ENCODE measurements at regions not wholly inside any gene's neighbourhood (a gene's known extent, or its start where the extent isn't known, plus 50 kb on each side); places are given as distances from the start of the nearest gene placed in this dataset.

GRCh38 chr9:134495881-134496412, 145.7 kb upstream of the COL5A1 start:
- peaks cover 14% of the 10 kb centered on the region for H3K4me1 ChIP-seq (ENCODE audit: insufficient read depth, low read length, poor library complexity, severe bottlenecking)
- no peak overlapping the region for H3K9ac ChIP-seq (ENCODE audit: low read depth, low read length, poor library complexity, severe bottlenecking)
- H3K9me3 ChIP-seq (ENCODE audit: insufficient read depth, low read depth, low read length), result no peaks in the 10 kb centered on the region
- H4K20me1 ChIP-seq (ENCODE audit: insufficient read depth, low read length, poor library complexity, severe bottlenecking), result no peaks in the 10 kb centered on the region
- H3K79me2 ChIP-seq (ENCODE audit: insufficient read depth, low read length), result no peaks in the 10 kb centered on the region
- H3K9me2 ChIP-seq (replicated peaks; ENCODE audit: low read depth, low read length), result no peaks in the 10 kb centered on the region
- no peak overlapping the region for H2AFZ ChIP-seq (ENCODE audit: low read length)
- H3F3A ChIP-seq (ENCODE audit: low read depth), result no peaks in the 10 kb centered on the region
- TF ChIP-seq EZH2phosphoT487 (IDR thresholded peaks at IDR 0.05; ENCODE audit: borderline replicate concordance) (no peak), CTCF (conservative IDR thresholded peaks at IDR 0.05; ENCODE audit: low read length) (no peak)
- H3K27me3 ChIP-seq (ENCODE audit: insufficient read depth, low read length, poor library complexity, severe bottlenecking), result no peaks in the 10 kb centered on the region
- no peaks in the 10 kb centered on the region for H3K36me3 ChIP-seq (ENCODE audit: insufficient read depth, low read length)
- no peak overlapping the region for H3K4me3 ChIP-seq (ENCODE audit: low read length, poor library complexity, severe bottlenecking)
- no peak overlapping the region for H3K4me2 ChIP-seq (ENCODE audit: low read depth, low read length, poor library complexity, severe bottlenecking)

- no peaks in the 10 kb centered on the region for H3K9me3 ChIP-seq (ENCODE audit: insufficient read depth, low read depth, low read length)
- H3K4me2 ChIP-seq (ENCODE audit: low read depth, low read length, poor library complexity, severe bottlenecking), result no peak overlapping the region
- H3K4me1 ChIP-seq (ENCODE audit: insufficient read depth, low read length, poor library complexity, severe bottlenecking), result peaks cover 8% of the 10 kb centered on the region
- H3K36me3 ChIP-seq (ENCODE audit: insufficient read depth, low read length), result no peaks in the 10 kb centered on the region
- H3K9ac ChIP-seq (ENCODE audit: low read depth, low read length, poor library complexity, severe bottlenecking), result no peak overlapping the region
- TF ChIP-seq CTCF (conservative IDR thresholded peaks at IDR 0.05; ENCODE audit: low read length) (no peak), EZH2phosphoT487 (IDR thresholded peaks at IDR 0.05; ENCODE audit: borderline replicate concordance) (no peak)
- no peaks in the 10 kb centered on the region for H3K79me2 ChIP-seq (ENCODE audit: insufficient read depth, low read length)
- no peak overlapping the region for H3K4me3 ChIP-seq (ENCODE audit: low read length, poor library complexity, severe bottlenecking)
- H4K20me1 ChIP-seq (ENCODE audit: insufficient read depth, low read length, poor library complexity, severe bottlenecking), result no peaks in the 10 kb centered on the region
- no peaks in the 10 kb centered on the region for H3K9me2 ChIP-seq (replicated peaks; ENCODE audit: low read depth, low read length)
- no peaks in the 10 kb centered on the region for H3F3A ChIP-seq (ENCODE audit: low read depth)
- no peaks in the 10 kb centered on the region for H3K27me3 ChIP-seq (ENCODE audit: insufficient read depth, low read length, poor library complexity, severe bottlenecking)
- no peak overlapping the region for H2AFZ ChIP-seq (ENCODE audit: low read length)
These were observed 145.0 kb upstream of the COL5A1 start for GRCh38 chr9:134496413-134497282.

- Histone ChIP-seq H3F3A (ENCODE audit: low read depth) (no peaks in the 10 kb centered on the region), H3K79me2 (ENCODE audit: insufficient read depth, low read length) (no peaks in the 10 kb centered on the region), H3K9me3 (ENCODE audit: insufficient read depth, low read depth, low read length) (no peaks in the 10 kb centered on the region), H3K4me3 (ENCODE audit: low read length, poor library complexity, severe bottlenecking) (no peak overlapping the region), H3K27me3 (ENCODE audit: insufficient read depth, low read length, poor library complexity, severe bottlenecking) (no peaks in the 10 kb centered on the region), H3K36me3 (ENCODE audit: insufficient read depth, low read length) (no peaks in the 10 kb centered on the region), H3K9ac (ENCODE audit: low read depth, low read length, poor library complexity, severe bottlenecking) (no peak overlapping the region), H3K9me2 (replicated peaks; ENCODE audit: low read depth, low read length) (no peaks in the 10 kb centered on the region), H2AFZ (ENCODE audit: low read length) (no peak overlapping the region), H4K20me1 (ENCODE audit: insufficient read depth, low read length, poor library complexity, severe bottlenecking) (no peaks in the 10 kb centered on the region), H3K4me1 (ENCODE audit: insufficient read depth, low read length, poor library complexity, severe bottlenecking) (peaks cover 8% of the 10 kb centered on the region), H3K4me2 (ENCODE audit: low read depth, low read length, poor library complexity, severe bottlenecking) (no peak overlapping the region)
- TF ChIP-seq EZH2phosphoT487 (IDR thresholded peaks at IDR 0.05; ENCODE audit: borderline replicate concordance), result no peak
- no peak for TF ChIP-seq CTCF (conservative IDR thresholded peaks at IDR 0.05; ENCODE audit: low read length)
These were observed 144.2 kb upstream of the COL5A1 start for GRCh38 chr9:134497283-134497860.
